Peyer's patch (tissue), 4 donors: ENCODE measurements at regions not wholly inside any gene's neighbourhood (a gene's known extent, or its start where the extent isn't known, plus 50 kb on each side); places are given as distances from the start of the nearest gene placed in this dataset.

Experiments used
- POLR2A ChIP-seq, 2 donors: fragments of 450-650 bp; IDR thresholded peaks; one replicate each; pipeline ENCODE4 v1.5.1; 2017; ENCODE audit warnings: antibody characterized with exemption in 2 of 2, mild to moderate bottlenecking in 2 of 2, moderate library complexity in 2 of 2
- TF ChIP-seq, protein P1 (sequence below), 6 experiments: fragments of 450-650 bp in 4 of 6; fragments of 200-600 bp in 2 of 6; sonication (generic) in 1 of 6; IDR thresholded peaks; one replicate each; pipeline ENCODE4 v1.5.1; 2017 to 2019; ENCODE audit warnings: antibody characterized with exemption in 6 of 6, mild to moderate bottlenecking in 3 of 6, moderate library complexity in 1 of 6

DNA sequence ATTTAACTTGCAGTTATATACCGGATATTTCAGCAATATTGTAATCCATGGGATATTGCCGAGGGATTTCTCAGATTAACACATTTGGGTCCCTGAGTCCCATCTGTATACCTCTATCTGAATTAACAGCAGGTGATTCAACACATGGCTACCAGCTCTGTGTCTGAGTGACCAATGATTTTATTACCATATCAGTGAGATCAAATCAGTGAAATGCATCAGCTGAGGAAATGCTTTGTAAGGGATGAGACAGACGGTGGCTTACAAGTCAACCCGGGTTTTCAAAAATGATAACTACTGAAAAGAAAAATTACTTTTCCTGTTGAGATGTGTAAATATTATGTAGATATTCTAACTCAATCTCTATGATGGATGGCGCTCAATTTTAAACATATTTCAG lies 504.1 kb upstream of the PKN2 start:
- no peak for TF ChIP-seq POLR2A (IDR thresholded peaks at IDR 0.05)
- TF ChIP-seq, protein P1, sequence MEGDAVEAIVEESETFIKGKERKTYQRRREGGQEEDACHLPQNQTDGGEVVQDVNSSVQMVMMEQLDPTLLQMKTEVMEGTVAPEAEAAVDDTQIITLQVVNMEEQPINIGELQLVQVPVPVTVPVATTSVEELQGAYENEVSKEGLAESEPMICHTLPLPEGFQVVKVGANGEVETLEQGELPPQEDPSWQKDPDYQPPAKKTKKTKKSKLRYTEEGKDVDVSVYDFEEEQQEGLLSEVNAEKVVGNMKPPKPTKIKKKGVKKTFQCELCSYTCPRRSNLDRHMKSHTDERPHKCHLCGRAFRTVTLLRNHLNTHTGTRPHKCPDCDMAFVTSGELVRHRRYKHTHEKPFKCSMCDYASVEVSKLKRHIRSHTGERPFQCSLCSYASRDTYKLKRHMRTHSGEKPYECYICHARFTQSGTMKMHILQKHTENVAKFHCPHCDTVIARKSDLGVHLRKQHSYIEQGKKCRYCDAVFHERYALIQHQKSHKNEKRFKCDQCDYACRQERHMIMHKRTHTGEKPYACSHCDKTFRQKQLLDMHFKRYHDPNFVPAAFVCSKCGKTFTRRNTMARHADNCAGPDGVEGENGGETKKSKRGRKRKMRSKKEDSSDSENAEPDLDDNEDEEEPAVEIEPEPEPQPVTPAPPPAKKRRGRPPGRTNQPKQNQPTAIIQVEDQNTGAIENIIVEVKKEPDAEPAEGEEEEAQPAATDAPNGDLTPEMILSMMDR (IDR thresholded peaks at IDR 0.05) = no peak
